Prostate gland (tissue), 2 donors: ENCODE measurements at regions not wholly inside any gene's neighbourhood (a gene's known extent, or its start where the extent isn't known, plus 50 kb on each side); places are given as distances from the start of the nearest gene placed in this dataset.

Source experiments
- POLR2A ChIP-seq: fragments of 450-650 bp; IDR thresholded peaks from one replicate; pipeline ENCODE4 v1.6.1; 2016; ENCODE audit warnings: antibody characterized with exemption, mild to moderate bottlenecking
- POLR2AphosphoS5 ChIP-seq: sonication (generic); formaldehyde crosslinking; IDR thresholded peaks from one replicate; pipeline ENCODE4 v1.6.1; 2017; ENCODE audit warnings: antibody characterized with exemption
- TF ChIP-seq, protein P1 (sequence below), 4 experiments: fragments of 200-600 bp in 2 of 4; fragments of 450-650 bp in 2 of 4; sonication (generic) in 2 of 4; IDR thresholded peaks; 1 replicate in 3 of 4; 2 replicates in 1 of 4; pipeline ENCODE4 v1.5.1; 2016 to 2019; ENCODE audit warnings: antibody characterized with exemption in 4 of 4, mild to moderate bottlenecking in 2 of 4, moderate library complexity in 2 of 4

DNA sequence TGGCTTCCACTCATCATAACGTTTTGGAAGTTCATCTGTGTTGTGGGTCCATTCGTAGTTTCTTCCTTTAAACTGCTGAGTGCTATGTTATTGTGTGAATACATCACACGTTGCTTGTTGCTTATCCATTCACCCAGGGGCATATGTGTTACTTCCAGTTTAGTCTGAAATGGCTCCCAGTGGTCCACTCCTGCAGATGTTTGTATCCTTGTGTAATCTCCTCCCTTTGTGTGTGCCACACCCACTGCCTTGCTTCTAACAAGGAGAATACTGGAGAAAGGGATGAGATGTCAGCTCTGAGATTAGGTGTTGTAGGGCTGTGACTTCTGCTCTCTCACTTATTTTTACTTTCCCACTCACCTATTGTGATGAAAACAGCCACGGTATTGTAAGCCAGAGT, 239.1 kb upstream of the HABP2 start:
- TF ChIP-seq, protein P1, sequence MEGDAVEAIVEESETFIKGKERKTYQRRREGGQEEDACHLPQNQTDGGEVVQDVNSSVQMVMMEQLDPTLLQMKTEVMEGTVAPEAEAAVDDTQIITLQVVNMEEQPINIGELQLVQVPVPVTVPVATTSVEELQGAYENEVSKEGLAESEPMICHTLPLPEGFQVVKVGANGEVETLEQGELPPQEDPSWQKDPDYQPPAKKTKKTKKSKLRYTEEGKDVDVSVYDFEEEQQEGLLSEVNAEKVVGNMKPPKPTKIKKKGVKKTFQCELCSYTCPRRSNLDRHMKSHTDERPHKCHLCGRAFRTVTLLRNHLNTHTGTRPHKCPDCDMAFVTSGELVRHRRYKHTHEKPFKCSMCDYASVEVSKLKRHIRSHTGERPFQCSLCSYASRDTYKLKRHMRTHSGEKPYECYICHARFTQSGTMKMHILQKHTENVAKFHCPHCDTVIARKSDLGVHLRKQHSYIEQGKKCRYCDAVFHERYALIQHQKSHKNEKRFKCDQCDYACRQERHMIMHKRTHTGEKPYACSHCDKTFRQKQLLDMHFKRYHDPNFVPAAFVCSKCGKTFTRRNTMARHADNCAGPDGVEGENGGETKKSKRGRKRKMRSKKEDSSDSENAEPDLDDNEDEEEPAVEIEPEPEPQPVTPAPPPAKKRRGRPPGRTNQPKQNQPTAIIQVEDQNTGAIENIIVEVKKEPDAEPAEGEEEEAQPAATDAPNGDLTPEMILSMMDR (IDR thresholded peaks at IDR 0.05) = no peak
- no peak for TF ChIP-seq POLR2A
- TF ChIP-seq POLR2AphosphoS5 = no peak
